ENCODE measurements at regions not wholly inside any gene's neighbourhood (a gene's known extent, or its start where the extent isn't known, plus 50 kb on each side); places are given as distances from the start of the nearest gene placed in this dataset.

- no peak for TF ChIP-seq CTCF (IDR thresholded peaks at IDR 0.05)
- TF ChIP-seq POLR2A (IDR thresholded peaks at IDR 0.05) = no peak
These were observed 51.6 kb upstream of the THSD7B start for GRCh38 chr2:136713739-136714138.

All from thyroid gland (tissue), 4 donors.